Thoracic aorta (tissue), 2 donors: ENCODE measurements at regions not wholly inside any gene's neighbourhood (a gene's known extent, or its start where the extent isn't known, plus 50 kb on each side); places are given as distances from the start of the nearest gene placed in this dataset.

Experiments used
- ATAC-seq: fragments of 150-250 bp; one replicate; pipeline ENCODE4 v1.8.0; 2017; ENCODE audit warnings: low read depth; ENCODE audit not compliant: insufficient number of reproducible peaks, low FRiP score
- DNase-seq: peaks from one replicate; pipeline ENCODE4 v3.0.0-alpha.2; 2020; ENCODE audit warnings: low spot score
- H3K27ac ChIP-seq, 2 donors: fragments of 200-600 bp; sonication (generic); 1 replicate in 1 of 2; 2 replicates in 1 of 2; pipeline ENCODE4 v1.5.1; 2016; ENCODE audit warnings: mild to moderate bottlenecking in 2 of 2, moderate library complexity in 2 of 2
- H3K27me3 ChIP-seq: fragments of 200-600 bp; sonication (generic); replicated peaks from 2 replicates; pipeline ENCODE4 v1.6.0; 2016; ENCODE audit warnings: mild to moderate bottlenecking; ENCODE audit not compliant: insufficient read depth
- H3K36me3 ChIP-seq: fragments of 200-600 bp; sonication (generic); one replicate; pipeline ENCODE4 v1.5.1; 2016
- H3K4me1 ChIP-seq, 2 donors: fragments of 200-600 bp; sonication (generic); 1 replicate in 1 of 2; 2 replicates in 1 of 2; pipeline versions ENCODE4 v1.5.1 to v1.6.0; 2016; ENCODE audit warnings: low read depth in 2 of 2, mild to moderate bottlenecking in 1 of 2; ENCODE audit not compliant: control insufficient read depth in 1 of 2
- H3K4me3 ChIP-seq: fragments of 200-600 bp; sonication (generic); 2 replicates; pipeline ENCODE4 v1.5.1; 2016; ENCODE audit warnings: mild to moderate bottlenecking
- H3K9me3 ChIP-seq: fragments of 200-600 bp; sonication (generic); 2 replicates; pipeline ENCODE4 v1.5.1; 2016
- CTCF ChIP-seq: fragments of 200-600 bp; sonication (generic); IDR thresholded peaks from one replicate; pipeline ENCODE4 v1.5.1; 2019; ENCODE audit warnings: antibody characterized with exemption

DNA sequence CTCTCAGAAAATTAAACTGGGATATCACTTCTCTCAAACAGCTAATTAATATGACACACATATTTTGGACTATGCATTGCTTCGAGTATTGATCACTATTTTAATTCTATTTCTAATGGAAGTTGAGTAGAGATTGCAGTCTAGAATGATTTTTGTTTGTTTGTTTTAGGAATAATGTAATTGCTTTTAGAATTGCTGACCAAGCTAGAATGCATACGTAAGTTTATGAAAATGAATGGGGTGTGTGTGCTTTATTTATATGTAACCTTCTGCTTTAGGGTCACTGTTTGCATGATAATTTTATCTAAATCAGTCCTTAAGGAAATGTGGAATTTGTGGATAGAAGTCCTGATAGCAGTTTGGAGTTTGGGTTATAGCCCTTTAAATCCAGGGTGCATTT lies 371.4 kb downstream of the NR2F2 start:
- no peaks in the 10 kb centered on the region for H3K4me1 ChIP-seq
- TF ChIP-seq CTCF, result no peak
- H3K4me3 ChIP-seq, result no peak overlapping the region
- no peaks in the 10 kb centered on the region for H3K27me3 ChIP-seq
- DNase-seq, result no peak
- H3K36me3 ChIP-seq, result no peaks in the 10 kb centered on the region
- H3K9me3 ChIP-seq, result no peaks in the 10 kb centered on the region
- no peak for ATAC-seq
- H3K27ac ChIP-seq, result no peak overlapping the region

DNA sequence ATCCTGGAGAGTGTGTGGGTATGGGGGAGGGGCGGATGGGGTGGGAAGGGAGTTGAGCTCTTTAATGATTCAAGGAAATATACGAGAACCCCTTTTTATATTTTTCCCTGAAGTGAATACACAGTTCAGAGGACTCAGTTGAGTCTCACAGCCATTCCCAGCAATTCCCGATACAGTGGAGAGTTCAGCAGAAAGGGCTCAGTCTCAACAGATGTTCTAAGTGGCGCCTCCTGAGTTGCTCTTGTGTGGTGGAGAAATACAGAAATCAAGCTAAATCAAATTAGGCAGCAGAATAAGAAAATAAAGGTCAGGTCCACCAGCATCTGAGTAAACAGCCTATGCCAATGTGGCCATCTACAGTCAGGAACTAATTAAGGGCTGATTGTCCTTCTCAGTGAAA lies 372.1 kb downstream of the NR2F2 start:
- no peak for TF ChIP-seq CTCF
- H3K4me3 ChIP-seq, result no peak overlapping the region
- H3K27me3 ChIP-seq, result no peaks in the 10 kb centered on the region

GRCh38 chr15:96703091-96703490 lies 372.6 kb downstream of the NR2F2 start:
- DNase-seq (no peak), ATAC-seq (no peak)
- TF ChIP-seq CTCF, result no peak
- Histone ChIP-seq H3K4me1 (no peaks in the 10 kb centered on the region), H3K4me3 (no peak overlapping the region), H3K27me3 (no peaks in the 10 kb centered on the region), H3K36me3 (no peaks in the 10 kb centered on the region), H3K27ac (no peak overlapping the region), H3K9me3 (no peaks in the 10 kb centered on the region)

More for the DNA sequence above, 372.1 kb downstream of the NR2F2 start:
- no peaks in the 10 kb centered on the region for H3K4me1 ChIP-seq
- no peak overlapping the region for H3K27ac ChIP-seq
- no peaks in the 10 kb centered on the region for H3K36me3 ChIP-seq
- H3K9me3 ChIP-seq, result no peaks in the 10 kb centered on the region
- ATAC-seq (no peak), DNase-seq (no peak)

GRCh38 chr15:96703794-96704550 lies 373.5 kb downstream of the NR2F2 start:
- no peaks in the 10 kb centered on the region for H3K4me1 ChIP-seq
- H3K27me3 ChIP-seq, result no peaks in the 10 kb centered on the region
- no peak for DNase-seq
- no peak for ATAC-seq
- no peak for TF ChIP-seq CTCF
- no peaks in the 10 kb centered on the region for H3K36me3 ChIP-seq
- no peak overlapping the region for H3K27ac ChIP-seq
- H3K9me3 ChIP-seq, result no peaks in the 10 kb centered on the region
- H3K4me3 ChIP-seq, result no peak overlapping the region

GRCh38 chr15:96716075-96716474 lies 385.6 kb downstream of the NR2F2 start:
- no peaks in the 10 kb centered on the region for H3K27me3 ChIP-seq
- no peaks in the 10 kb centered on the region for H3K36me3 ChIP-seq
- H3K4me3 ChIP-seq, result no peak overlapping the region
- H3K9me3 ChIP-seq, result no peaks in the 10 kb centered on the region
- ATAC-seq (no peak), DNase-seq (no peak)
- H3K4me1 ChIP-seq, result no peaks in the 10 kb centered on the region
- no peak overlapping the region for H3K27ac ChIP-seq
- no peak for TF ChIP-seq CTCF
